ENCODE measurements at regions not wholly inside any gene's neighbourhood (a gene's known extent, or its start where the extent isn't known, plus 50 kb on each side); places are given as distances from the start of the nearest gene placed in this dataset.
A peak's percentile ranks its signal among the peaks of the same experiment; 100 is the strongest.

DNA sequence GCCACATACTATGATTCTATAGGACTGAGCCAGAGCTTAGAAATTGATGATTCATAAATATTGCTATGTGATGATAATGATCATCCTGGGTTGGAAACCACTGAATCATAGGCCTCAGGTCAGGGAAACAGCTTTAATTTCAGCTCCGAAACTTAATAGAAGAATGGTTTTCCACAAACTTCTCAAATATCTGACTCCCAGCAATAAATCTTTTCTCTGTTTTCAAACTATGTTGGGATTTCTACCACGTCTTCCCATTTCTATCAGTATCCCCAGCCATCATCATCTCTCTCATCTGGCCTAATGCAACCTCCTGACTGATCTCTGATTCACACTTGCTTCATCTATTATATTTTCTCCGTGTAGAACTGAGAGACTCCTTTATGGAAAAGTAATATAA lies 521.8 kb upstream of the AGA start:
- H3K79me2 ChIP-seq (ENCODE audit: insufficient read depth, low read length), result no peaks in the 10 kb centered on the region
- H2AFZ ChIP-seq (ENCODE audit: low read depth, low read length), result no peak overlapping the region
- H3K4me1 ChIP-seq (ENCODE audit: insufficient read depth, low read length), result peaks cover 2% of the 10 kb centered on the region
- H3K27ac ChIP-seq (ENCODE audit: low read depth, low read length), result peak overlapping the region; percentile 43
- peak; percentile 49 for DNase-seq (ENCODE audit: low read depth)
- peak overlapping the region; percentile 36 for H3K4me2 ChIP-seq (ENCODE audit: low read length)
- TF ChIP-seq, protein P1, sequence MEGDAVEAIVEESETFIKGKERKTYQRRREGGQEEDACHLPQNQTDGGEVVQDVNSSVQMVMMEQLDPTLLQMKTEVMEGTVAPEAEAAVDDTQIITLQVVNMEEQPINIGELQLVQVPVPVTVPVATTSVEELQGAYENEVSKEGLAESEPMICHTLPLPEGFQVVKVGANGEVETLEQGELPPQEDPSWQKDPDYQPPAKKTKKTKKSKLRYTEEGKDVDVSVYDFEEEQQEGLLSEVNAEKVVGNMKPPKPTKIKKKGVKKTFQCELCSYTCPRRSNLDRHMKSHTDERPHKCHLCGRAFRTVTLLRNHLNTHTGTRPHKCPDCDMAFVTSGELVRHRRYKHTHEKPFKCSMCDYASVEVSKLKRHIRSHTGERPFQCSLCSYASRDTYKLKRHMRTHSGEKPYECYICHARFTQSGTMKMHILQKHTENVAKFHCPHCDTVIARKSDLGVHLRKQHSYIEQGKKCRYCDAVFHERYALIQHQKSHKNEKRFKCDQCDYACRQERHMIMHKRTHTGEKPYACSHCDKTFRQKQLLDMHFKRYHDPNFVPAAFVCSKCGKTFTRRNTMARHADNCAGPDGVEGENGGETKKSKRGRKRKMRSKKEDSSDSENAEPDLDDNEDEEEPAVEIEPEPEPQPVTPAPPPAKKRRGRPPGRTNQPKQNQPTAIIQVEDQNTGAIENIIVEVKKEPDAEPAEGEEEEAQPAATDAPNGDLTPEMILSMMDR (IDR thresholded peaks at IDR 0.05; ENCODE audit: insufficient read depth, low read depth, low read length), result no peak
- Mint-ChIP-seq H3K9me3 (ENCODE audit: unreplicated experiment) (no peaks in the 10 kb centered on the region), H3K4me3 (ENCODE audit: unreplicated experiment) (no peak overlapping the region), H3K36me3 (ENCODE audit: low read depth, unreplicated experiment) (no peaks in the 10 kb centered on the region), H3K27me3 (ENCODE audit: low read depth, unreplicated experiment) (no peaks in the 10 kb centered on the region), H3K4me1 (ENCODE audit: low read depth, unreplicated experiment) (peaks cover 11% of the 10 kb centered on the region), H3K27ac (ENCODE audit: unreplicated experiment) (no peak overlapping the region)
- H4K20me1 ChIP-seq (ENCODE audit: insufficient read depth, low read length), result no peaks in the 10 kb centered on the region
- no peak for FAIRE-seq
- H3K9me3 ChIP-seq (ENCODE audit: insufficient read depth, low read depth, low read length), result no peaks in the 10 kb centered on the region
- H3K36me3 ChIP-seq (ENCODE audit: insufficient read depth, low read length), result no peaks in the 10 kb centered on the region
- peak overlapping the region; percentile 37 for H3K9ac ChIP-seq (ENCODE audit: low read length)
- no peaks in the 10 kb centered on the region for H3K27me3 ChIP-seq (ENCODE audit: insufficient read depth, low read length)
- H3K4me3 ChIP-seq (ENCODE audit: insufficient read depth, low read depth, low read length), result no peak overlapping the region

DNA sequence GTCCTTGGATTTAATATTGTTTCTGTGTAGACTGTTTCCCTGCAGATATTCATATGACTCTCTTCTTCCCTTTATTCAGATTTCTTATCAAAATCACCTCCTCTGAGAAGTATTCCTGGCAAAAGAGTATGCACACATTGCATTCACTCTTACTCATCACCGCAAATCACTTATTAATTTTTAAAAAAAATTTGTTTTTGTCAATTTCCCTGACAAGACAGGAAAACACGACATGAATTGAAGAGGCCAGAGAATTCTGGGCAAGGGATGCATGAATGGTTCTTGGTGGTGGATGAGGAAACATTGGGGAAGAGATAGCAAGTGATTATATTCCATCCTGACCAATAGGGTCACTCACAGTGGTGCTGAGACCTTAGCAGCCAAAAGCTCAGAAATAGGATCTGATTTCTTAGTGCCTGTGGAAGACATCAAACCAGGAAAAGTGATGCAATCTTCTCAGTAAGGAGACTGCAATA lies 522.5 kb upstream of the AGA start:
- Mint-ChIP-seq H3K4me1 (ENCODE audit: low read depth, unreplicated experiment) (peaks cover 11% of the 10 kb centered on the region), H3K36me3 (ENCODE audit: low read depth, unreplicated experiment) (no peaks in the 10 kb centered on the region), H3K4me3 (ENCODE audit: unreplicated experiment) (no peak overlapping the region), H3K27ac (ENCODE audit: unreplicated experiment) (no peak overlapping the region), H3K9me3 (ENCODE audit: unreplicated experiment) (no peaks in the 10 kb centered on the region), H3K27me3 (ENCODE audit: low read depth, unreplicated experiment) (no peaks in the 10 kb centered on the region)
- FAIRE-seq (no peak), DNase-seq (ENCODE audit: low read depth) (peak; percentile 56)
- H2AFZ ChIP-seq (ENCODE audit: low read depth, low read length), result no peak overlapping the region
- H4K20me1 ChIP-seq (ENCODE audit: insufficient read depth, low read length), result no peaks in the 10 kb centered on the region
- peak overlapping the region; percentile 43 for H3K27ac ChIP-seq (ENCODE audit: low read depth, low read length)
- H3K4me3 ChIP-seq (ENCODE audit: insufficient read depth, low read depth, low read length), result no peak overlapping the region
- H3K9me3 ChIP-seq (ENCODE audit: insufficient read depth, low read depth, low read length), result no peaks in the 10 kb centered on the region
- H3K27me3 ChIP-seq (ENCODE audit: insufficient read depth, low read length), result no peaks in the 10 kb centered on the region
- H3K79me2 ChIP-seq (ENCODE audit: insufficient read depth, low read length), result no peaks in the 10 kb centered on the region
- peak overlapping the region; percentile 37 for H3K9ac ChIP-seq (ENCODE audit: low read length)
- peak overlapping the region; percentile 36 for H3K4me2 ChIP-seq (ENCODE audit: low read length)
- no peaks in the 10 kb centered on the region for H3K36me3 ChIP-seq (ENCODE audit: insufficient read depth, low read length)
- peaks cover 2% of the 10 kb centered on the region for H3K4me1 ChIP-seq (ENCODE audit: insufficient read depth, low read length)
- no peak for TF ChIP-seq EZH2 (IDR thresholded peaks at IDR 0.05; ENCODE audit: insufficient read depth, low read length)
- TF ChIP-seq, protein P1 (IDR thresholded peaks at IDR 0.05; ENCODE audit: insufficient read depth, low read depth, low read length), result no peak

DNA sequence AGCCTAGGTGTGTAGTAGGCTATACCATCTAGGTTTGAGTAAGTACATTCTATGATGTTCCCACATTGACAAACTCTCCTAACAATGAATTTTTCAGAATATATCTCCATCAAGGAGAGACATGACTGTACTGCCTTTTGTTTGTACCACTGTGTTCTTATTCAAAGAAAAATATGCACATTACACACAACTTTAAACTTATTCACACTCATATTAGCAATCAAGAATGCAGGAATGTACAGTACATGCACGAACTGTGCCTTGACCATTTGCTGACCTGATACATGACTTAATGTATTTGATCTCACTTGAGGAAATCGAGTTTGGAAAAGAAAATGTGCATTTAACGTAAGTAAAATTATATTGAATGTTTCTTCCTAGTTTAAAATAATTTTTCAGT lies 525.1 kb upstream of the AGA start:
- no peak overlapping the region for H3K4me3 Mint-ChIP-seq (ENCODE audit: unreplicated experiment)
- TF ChIP-seq, protein P1 (IDR thresholded peaks at IDR 0.05; ENCODE audit: insufficient read depth, low read depth, low read length), result no peak
- TF ChIP-seq EZH2 (IDR thresholded peaks at IDR 0.05; ENCODE audit: insufficient read depth, low read length), result no peak
- no peaks in the 10 kb centered on the region for H3K36me3 Mint-ChIP-seq (ENCODE audit: low read depth, unreplicated experiment)
- no peak for FAIRE-seq
- Histone ChIP-seq H3K79me2 (ENCODE audit: insufficient read depth, low read length) (no peaks in the 10 kb centered on the region), H3K27me3 (ENCODE audit: insufficient read depth, low read length) (no peaks in the 10 kb centered on the region), H2AFZ (ENCODE audit: low read depth, low read length) (no peak overlapping the region), H3K4me1 (ENCODE audit: insufficient read depth, low read length) (peaks cover 2% of the 10 kb centered on the region), H3K4me2 (ENCODE audit: low read length) (no peak overlapping the region), H3K36me3 (ENCODE audit: insufficient read depth, low read length) (no peaks in the 10 kb centered on the region), H3K9ac (ENCODE audit: low read length) (no peak overlapping the region), H3K9me3 (ENCODE audit: insufficient read depth, low read depth, low read length) (no peaks in the 10 kb centered on the region), H3K27ac (ENCODE audit: low read depth, low read length) (no peak overlapping the region), H4K20me1 (ENCODE audit: insufficient read depth, low read length) (no peaks in the 10 kb centered on the region), H3K4me3 (ENCODE audit: insufficient read depth, low read depth, low read length) (no peak overlapping the region)
- peaks cover 11% of the 10 kb centered on the region for H3K4me1 Mint-ChIP-seq (ENCODE audit: low read depth, unreplicated experiment)
- H3K9me3 Mint-ChIP-seq (ENCODE audit: unreplicated experiment), result no peaks in the 10 kb centered on the region
- DNase-seq (ENCODE audit: low read depth), result no peak
- H3K27ac Mint-ChIP-seq (ENCODE audit: unreplicated experiment), result no peak overlapping the region
- H3K27me3 Mint-ChIP-seq (ENCODE audit: low read depth, unreplicated experiment), result no peaks in the 10 kb centered on the region
